CD4-positive, alpha-beta T cell treated with Interleukin-17A for 1 hour (primary cell): ENCODE measurements at regions not wholly inside any gene's neighbourhood (a gene's known extent, or its start where the extent isn't known, plus 50 kb on each side); places are given as distances from the start of the nearest gene placed in this dataset.

Experiments
- DNase-seq: peaks from one replicate; pipeline ENCODE4 v3.0.0-alpha.2; 2020

GRCh38 chr13:104979281-104980030, 1556.0 kb downstream of the EFNB2 start:
- DNase-seq: no peak

DNA sequence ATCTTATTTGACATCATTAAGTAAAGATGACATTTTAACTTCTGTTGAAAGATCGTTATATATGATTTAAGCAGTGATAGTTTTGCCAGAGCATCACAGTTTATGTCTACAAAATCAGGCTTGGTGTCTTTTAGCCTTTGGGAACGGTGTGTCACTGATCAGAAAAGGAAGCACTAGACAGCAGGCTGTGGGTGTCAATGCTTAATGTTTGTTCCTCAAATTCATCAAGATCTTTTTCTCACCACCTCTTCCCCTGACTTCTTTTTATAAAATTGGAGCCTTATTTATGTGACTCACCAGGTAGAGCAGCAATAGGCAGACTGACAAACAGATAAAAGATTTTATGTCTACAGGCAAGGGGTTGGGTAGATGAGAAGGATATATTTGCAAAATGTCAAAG, 1558.5 kb downstream of the EFNB2 start:
- DNase-seq: no peak

GRCh38 chr13:104975272-104975671, 1560.2 kb downstream of the EFNB2 start:
- no peak for DNase-seq

DNA sequence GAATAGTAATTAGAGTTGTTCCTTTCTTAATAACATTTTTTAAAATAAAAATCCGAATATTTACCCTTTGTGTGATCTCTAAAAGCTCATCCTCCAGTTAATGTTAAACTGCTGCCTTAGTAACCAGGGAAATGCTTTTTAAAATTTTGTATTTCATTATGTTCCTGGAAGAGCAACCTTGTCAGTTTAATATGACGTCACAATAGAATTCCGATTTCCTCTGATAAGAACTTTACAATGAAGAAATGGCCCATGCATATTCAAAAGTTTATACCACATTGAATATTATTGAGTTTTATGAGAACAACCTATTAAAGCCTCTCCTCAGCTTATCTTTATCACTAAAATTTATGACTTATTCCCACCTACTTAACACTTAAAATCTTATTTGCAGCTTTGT, 1566.6 kb downstream of the EFNB2 start:
- DNase-seq: no peak

- no peak for DNase-seq
These were observed 1567.4 kb downstream of the EFNB2 start for GRCh38 chr13:104967836-104968630.

GRCh38 chr13:104967376-104967775, 1568.1 kb downstream of the EFNB2 start:
- DNase-seq: no peak

DNA sequence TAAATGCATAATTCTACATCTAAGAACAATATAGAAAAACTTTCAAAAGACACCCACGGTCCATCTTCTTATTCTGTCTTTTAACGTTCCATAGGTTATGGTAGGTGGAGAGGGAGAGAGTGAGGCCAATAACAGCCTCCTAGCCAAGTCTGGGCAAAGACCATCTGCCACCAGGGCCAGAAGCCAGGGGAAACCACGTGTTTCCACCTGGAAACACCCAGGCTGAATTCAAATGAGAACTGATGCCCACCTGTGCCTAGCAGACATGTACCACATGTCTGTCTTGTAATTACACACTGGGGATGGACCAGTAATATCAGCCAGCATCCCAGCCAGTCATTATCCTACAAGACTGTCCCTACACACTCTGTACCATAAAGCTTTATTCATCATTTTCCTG, 1573.1 kb downstream of the EFNB2 start:
- DNase-seq: no peak

- no peak for DNase-seq
These were observed 1574.2 kb downstream of the EFNB2 start for GRCh38 chr13:104961246-104961645.

DNA sequence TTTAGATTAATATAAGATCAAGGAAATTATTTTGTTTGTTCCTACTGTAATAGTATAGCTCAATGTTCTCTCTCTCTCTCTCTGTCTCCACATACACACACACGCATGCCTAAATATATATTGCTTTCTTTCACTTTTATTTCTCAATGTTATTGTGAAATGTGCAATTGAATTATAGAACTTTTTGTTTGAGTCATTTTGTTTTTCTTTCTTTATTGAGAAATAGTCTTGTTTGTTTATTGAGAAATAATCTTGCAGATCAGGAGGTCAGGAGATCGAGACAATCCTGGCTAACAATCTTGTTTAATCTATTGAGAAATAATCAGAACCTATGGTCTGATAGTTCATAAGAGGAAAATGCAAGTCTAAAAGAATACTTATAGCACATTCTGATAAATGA, 1581.3 kb downstream of the EFNB2 start:
- DNase-seq: no peak

- DNase-seq: no peak
These were observed 1581.9 kb downstream of the EFNB2 start for GRCh38 chr13:104953588-104953987.

DNA sequence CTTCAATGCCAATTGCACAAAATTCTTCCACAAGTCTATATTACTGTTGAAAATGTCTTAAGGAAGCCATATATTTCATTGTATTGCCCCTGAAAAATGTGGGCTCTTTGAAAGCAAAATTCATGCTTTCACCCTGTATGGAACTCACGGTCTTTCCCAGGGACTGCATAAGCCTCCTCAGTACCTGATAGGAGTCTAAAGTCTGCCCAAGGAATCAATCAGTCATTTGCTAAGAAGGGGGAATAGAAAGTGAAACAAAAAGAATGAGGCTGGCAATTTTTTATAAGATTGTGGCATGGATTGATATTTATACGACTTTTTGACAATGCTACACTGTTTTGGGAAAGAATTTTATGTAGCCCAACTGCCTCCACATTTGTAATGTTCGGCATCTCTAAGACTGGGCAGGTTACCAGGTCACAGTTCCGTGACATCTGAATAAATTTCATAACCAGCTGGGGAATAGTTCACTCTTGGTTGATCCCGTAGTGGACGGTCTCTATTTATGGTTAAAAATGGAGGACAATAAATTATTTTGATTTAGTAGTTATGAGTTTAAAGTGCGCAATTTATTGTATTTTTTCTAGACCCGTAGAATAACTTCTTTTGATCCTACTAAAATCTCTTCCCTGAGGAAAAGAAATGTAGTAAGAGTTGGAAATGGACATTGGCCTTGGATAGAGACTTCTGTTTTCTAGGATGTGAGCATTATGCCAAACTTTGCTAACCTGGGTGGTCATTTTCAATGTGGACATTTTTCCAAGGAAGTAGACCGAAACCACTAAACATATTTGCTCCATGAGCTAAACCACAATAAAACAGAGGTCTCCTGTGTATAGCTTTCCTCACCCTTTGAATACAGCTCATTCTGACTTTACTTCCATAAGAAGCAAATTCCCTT, 1585.4 kb downstream of the EFNB2 start:
- DNase-seq: no peak

GRCh38 chr13:104944176-104944575, 1591.3 kb downstream of the EFNB2 start:
- no peak for DNase-seq

GRCh38 chr13:104943331-104943730, 1592.1 kb downstream of the EFNB2 start:
- no peak for DNase-seq

DNA sequence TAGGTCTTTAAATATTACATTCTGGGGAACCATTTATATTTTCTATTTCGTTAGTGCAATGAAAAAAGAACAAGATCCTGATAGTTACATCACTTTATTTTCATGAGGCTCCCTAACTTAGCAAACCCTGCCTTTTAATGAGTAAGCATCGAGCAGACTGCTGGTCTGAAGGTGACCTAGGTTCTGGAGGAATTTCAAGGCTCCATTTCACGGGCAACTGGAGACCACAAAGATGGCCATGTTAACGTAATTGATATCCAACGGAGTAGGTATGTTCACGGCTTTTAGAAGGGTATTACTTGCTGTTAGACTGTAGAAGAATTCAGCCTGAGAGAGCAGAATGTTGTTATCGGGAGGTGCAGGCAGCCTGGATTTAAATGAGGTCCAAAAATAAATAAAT, 1597.6 kb downstream of the EFNB2 start:
- DNase-seq: no peak

DNA sequence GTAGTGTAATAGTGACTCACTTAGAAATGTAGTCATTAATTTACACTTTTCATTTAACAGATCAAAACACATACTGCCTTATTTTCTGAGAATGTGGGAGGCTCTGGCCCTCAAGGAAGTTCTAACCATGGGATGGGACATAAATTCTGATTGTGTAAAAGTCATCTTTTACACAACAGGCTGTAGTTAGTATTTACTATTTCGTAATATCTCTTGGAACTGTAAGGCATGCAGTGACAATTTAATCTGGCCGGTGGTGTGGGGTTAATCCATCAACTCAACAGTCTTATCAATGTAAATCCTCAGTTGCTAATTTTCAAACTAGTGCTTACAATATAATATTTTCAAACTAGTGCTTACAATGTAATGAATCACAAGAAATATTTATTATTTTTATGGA, 1599.2 kb downstream of the EFNB2 start:
- DNase-seq: no peak

GRCh38 chr13:104920513-104920912, 1614.9 kb downstream of the EFNB2 start:
- peak; percentile 1 for DNase-seq

DNA sequence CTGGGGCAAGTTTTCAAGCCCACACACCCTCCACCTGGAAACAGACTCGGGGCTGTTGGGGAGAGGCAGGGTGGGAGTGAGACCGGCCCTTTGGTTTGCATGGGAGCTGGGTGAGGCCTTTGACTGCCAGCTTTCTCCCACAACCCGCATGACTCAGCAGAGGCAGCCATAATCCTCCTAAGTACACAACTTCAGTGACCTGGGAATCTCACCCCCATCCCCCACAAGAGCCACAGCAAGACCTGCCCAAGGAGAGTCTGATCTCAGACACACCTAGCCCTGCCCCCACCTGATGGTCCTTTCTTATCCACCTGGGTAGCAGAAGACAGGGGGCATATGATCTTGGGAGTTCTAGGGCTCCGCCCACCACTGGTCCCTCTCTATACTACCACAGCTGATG, 1615.4 kb downstream of the EFNB2 start:
- DNase-seq: no peak

DNA sequence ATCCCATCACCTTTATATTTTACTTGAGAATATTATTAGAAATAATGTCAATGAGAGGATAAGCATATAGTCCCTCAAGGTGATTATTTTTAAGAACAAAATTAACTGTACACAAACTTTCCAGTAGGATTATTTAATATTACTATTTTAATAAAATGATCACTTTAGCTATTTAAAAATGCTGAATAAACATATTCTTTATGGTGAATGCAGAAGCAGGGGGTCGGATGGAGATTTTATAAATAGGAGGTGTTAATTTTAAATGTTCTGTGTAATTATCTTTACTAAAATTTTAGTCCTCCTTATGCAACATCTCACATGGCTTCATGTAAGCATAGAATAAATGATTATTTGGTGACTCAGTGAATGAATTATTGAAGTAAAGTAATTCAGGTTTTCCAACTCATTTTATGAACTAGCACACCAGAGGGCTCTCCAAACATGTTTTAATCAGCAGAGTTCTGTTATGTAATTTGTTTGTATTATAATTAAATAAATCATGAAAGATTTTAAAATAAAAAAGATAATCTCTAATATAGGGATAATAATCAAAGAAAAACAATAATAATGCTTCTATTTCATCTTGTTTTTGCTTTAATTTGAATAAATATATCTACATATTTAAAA, 1635.2 kb downstream of the EFNB2 start:
- DNase-seq: no peak

DNA sequence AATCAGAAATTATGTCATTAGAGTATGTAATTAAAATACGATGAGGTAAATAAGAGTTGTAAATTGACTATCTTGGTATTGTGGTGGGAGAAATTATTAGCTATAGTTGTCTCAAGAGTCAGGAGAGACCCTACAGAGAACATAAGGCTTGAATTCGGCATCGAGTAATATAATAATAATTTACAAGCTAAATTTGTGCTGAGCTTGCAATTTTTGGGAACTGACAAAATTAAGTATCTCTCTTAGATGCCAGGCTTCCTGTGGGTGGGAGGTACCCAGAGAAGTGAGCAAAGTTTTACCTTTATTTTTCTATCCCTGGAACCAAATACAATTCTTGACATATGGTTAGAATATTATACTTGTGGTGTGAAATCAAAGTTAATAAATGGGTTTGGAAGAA, 1637.0 kb downstream of the EFNB2 start:
- no peak for DNase-seq

DNA sequence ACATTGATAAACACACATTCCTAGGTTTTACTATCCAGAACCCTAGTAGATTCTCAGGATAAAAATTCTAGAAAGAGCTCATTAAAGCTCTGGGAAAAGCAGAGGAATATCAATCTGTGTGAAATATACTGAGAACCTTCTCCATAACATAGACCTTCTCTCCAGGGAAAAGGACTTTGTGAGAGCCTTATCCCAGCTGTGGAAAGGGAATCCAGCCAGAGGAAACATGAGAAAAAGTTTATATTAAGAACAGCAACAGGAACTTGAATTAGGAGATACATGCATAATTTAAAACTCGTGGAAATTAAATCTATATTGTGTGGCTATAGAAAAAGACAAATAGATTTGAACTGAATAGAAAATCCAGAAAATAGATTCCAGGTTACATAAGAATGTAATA, 1639.9 kb downstream of the EFNB2 start:
- DNase-seq: no peak

DNA sequence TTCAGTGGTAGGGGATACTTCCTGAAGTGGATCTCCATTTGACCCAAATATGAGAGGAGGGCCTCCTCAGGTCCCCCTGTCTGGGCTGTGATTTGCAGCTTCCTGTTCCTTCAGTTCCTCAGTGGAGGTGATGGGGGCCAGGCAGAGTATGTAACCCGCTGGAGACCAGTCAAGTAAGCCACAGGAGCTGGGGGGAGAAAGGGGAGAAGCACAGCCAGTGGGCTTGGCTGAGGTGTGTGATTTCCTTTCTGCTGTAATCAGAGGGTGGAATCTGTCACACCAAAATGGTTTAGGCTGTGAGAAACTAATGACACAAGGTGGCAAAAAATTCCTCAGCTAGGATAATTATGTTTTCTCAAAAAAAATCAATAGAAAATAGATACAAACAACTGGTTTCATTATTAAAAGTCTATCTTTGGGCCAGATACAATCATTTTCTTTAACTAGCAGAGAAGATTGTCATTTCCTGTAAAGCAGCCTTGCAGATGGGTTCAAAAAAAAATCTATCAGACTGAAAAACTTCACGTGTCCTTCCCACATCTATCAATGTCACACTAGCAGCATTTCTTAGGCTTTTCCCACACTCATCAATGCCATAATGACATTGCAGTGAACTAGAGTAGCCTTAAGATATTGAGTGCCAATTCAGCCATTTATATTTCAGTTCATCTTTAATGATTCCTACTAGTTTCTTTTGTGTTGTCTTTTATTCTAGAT, 1660.3 kb downstream of the EFNB2 start:
- no peak for DNase-seq

DNA sequence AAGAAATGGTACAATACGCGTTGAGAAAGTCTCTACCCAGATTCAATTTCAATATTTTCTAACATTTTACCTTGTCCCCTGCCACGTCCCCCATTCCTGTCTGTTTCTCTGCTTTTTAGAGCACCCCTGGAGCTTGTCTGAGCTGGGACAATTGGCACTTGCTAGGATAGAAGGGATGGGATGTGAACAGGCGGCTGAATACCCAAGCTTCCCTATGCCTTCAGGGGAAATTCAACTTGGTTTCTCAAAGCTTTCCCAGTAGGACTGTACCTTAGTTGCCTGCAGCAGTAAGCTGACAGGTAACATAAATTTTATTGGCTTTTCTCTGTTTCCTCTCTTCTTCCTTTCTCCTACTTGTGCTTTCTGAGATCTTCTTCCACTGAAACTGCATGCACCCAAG, 1663.3 kb downstream of the EFNB2 start:
- no peak for DNase-seq
